WTC11 (cell line): ENCODE measurements at regions not wholly inside any gene's neighbourhood (a gene's known extent, or its start where the extent isn't known, plus 50 kb on each side); places are given as distances from the start of the nearest gene placed in this dataset.

Source experiments
- ATAC-seq: fragments of 200-7000 bp; cut with Tn5 transposase; 2 replicates; pipeline ENCODE4 v1.10.0; 2021; ENCODE audit warnings: mild to moderate bottlenecking, moderate library complexity
- CTCF ChIA-PET: fragments of 300-600 bp; sonication (Branson Sonifier 250); formaldehyde crosslinking; loops from one replicate; lab custom pipeline; 2021; ENCODE audit warnings: antibody characterized with exemption; lab: Charles Lee
- POLR2A ChIA-PET: fragments of 350-600 bp; sonication (Branson Sonifier 250); formaldehyde crosslinking; loops from one replicate; lab custom pipeline; 2021; ENCODE audit warnings: antibody characterized with exemption; lab: Charles Lee
- DNase-seq: peaks from one replicate; pipeline ENCODE4 v3.0.0; 2021; ENCODE audit warnings: low spot score
- H3K27ac Mint-ChIP-seq: 2 replicates; pipeline ENCODE4 v1.8.0; 2021; ENCODE audit warnings: mixed read lengths
- H3K27me3 Mint-ChIP-seq: 2 replicates; pipeline ENCODE4 v1.8.0; 2021; ENCODE audit warnings: low read depth, mild to moderate bottlenecking, moderate library complexity, mixed read lengths
- H3K36me3 Mint-ChIP-seq: 2 replicates; pipeline ENCODE4 v1.8.0; 2021; ENCODE audit warnings: mixed read lengths
- H3K4me1 Mint-ChIP-seq: 2 replicates; pipeline ENCODE4 v1.8.0; 2022; ENCODE audit warnings: mixed read lengths
- H3K4me3 Mint-ChIP-seq: 2 replicates; pipeline ENCODE4 v1.8.0; 2021; ENCODE audit warnings: mild to moderate bottlenecking, moderate library complexity, mixed read lengths
- H3K9me3 Mint-ChIP-seq: 2 replicates; pipeline ENCODE4 v1.8.0; 2021; ENCODE audit warnings: mixed read lengths
- EMX1 ChIP-seq: fragments of 250-450 bp; sonication (Bioruptor Pico); IDR thresholded peaks from 2 replicates; pipeline ENCODE4 v1.8.0; 2021; ENCODE audit warnings: mild to moderate bottlenecking
- ETV6 ChIP-seq: sonication (generic); formaldehyde crosslinking; IDR thresholded peaks from 2 replicates; pipeline ENCODE4 v1.8.1; 2022; ENCODE audit warnings: mild to moderate bottlenecking, missing genetic modification reagents
- FOXP4 ChIP-seq: sonication (generic); formaldehyde crosslinking; IDR thresholded peaks from 2 replicates; pipeline ENCODE4 v1.8.0; 2022; ENCODE audit warnings: mild to moderate bottlenecking, missing genetic modification reagents
- GABPB1 ChIP-seq: sonication (generic); formaldehyde crosslinking; IDR thresholded peaks from 2 replicates; pipeline ENCODE4 v1.8.1; 2023; ENCODE audit warnings: mild to moderate bottlenecking, missing genetic modification reagents
- KAT7 ChIP-seq: sonication (generic); formaldehyde crosslinking; IDR thresholded peaks from 2 replicates; pipeline ENCODE4 v1.8.1; 2023; ENCODE audit warnings: missing genetic modification reagents, mild to moderate bottlenecking, borderline replicate concordance
- NFE2L1 ChIP-seq: sonication (generic); formaldehyde crosslinking; IDR thresholded peaks from 2 replicates; pipeline ENCODE4 v1.8.1; 2023; ENCODE audit warnings: missing genetic modification reagents
- PRRX2 ChIP-seq: fragments of 250-450 bp; sonication (Bioruptor Pico); IDR thresholded peaks from 2 replicates; pipeline ENCODE4 v1.8.0; 2021; ENCODE audit warnings: mild to moderate bottlenecking
- RELA ChIP-seq: sonication (generic); formaldehyde crosslinking; IDR thresholded peaks from 2 replicates; pipeline ENCODE4 v1.8.1; 2022; ENCODE audit warnings: missing genetic modification reagents, mild to moderate bottlenecking, borderline replicate concordance
- SP1 ChIP-seq: sonication (generic); formaldehyde crosslinking; conservative IDR thresholded peaks from 2 replicates; pipeline ENCODE4 v1.8.1; 2022; ENCODE audit warnings: missing genetic modification reagents
- TCF7 ChIP-seq: sonication (generic); formaldehyde crosslinking; IDR thresholded peaks from 2 replicates; pipeline ENCODE4 v1.8.0; 2022; ENCODE audit warnings: mild to moderate bottlenecking, low read depth, missing genetic modification reagents, moderate library complexity
- TEAD4 ChIP-seq: sonication (generic); formaldehyde crosslinking; IDR thresholded peaks from 2 replicates; pipeline ENCODE4 v1.8.0; 2022; ENCODE audit warnings: mild to moderate bottlenecking, missing genetic modification reagents
- TP53 ChIP-seq: sonication (generic); formaldehyde crosslinking; IDR thresholded peaks from 2 replicates; pipeline ENCODE4 v1.8.1; 2023; ENCODE audit warnings: mild to moderate bottlenecking, missing genetic modification reagents
- ZMAT4 ChIP-seq: fragments of 250-450 bp; sonication (Bioruptor Pico); IDR thresholded peaks from 2 replicates; pipeline ENCODE4 v1.9.0; 2021; ENCODE audit warnings: mild to moderate bottlenecking
- ZNF263 ChIP-seq: sonication (generic); formaldehyde crosslinking; IDR thresholded peaks from 2 replicates; pipeline ENCODE4 v1.8.1; 2022; ENCODE audit warnings: low read depth, mild to moderate bottlenecking, moderate library complexity, missing genetic modification reagents
- ZNF512 ChIP-seq: sonication (generic); formaldehyde crosslinking; IDR thresholded peaks from 2 replicates; pipeline ENCODE4 v1.8.1; 2022; ENCODE audit warnings: missing genetic modification reagents, borderline replicate concordance

- H3K9me3 Mint-ChIP-seq = peaks cover 5% of the 10 kb centered on the region
- H3K27me3 Mint-ChIP-seq = 0 out of 2 replicates have a peak, but pooled peaks cover 3% of the 10 kb centered on the region
- H3K36me3 Mint-ChIP-seq = peaks cover 4% of the 10 kb centered on the region
- TF ChIP-seq ETV6 (CRISPR knock-in tag) (no peak), TCF7 (CRISPR knock-in tag) (no peak), PRRX2 (CRISPR knock-in tag) (no peak), GABPB1 (CRISPR knock-in tag) (no peak)
- DNase-seq = no peak
- peaks cover 25% of the 10 kb centered on the region for H3K4me1 Mint-ChIP-seq
- no peak overlapping the region for H3K4me3 Mint-ChIP-seq
- peak; percentile 42 for ATAC-seq
- ChIA-PET POLR2A (interaction anchor here (0.6 kb wide), 3 partner anchors 110 to 242 kb away, joined by 3 to 7 read pairs (median 3); no protein-coding TSS in a partner anchor), CTCF (interaction anchor here (1.0 to 3.3 kb wide), 10 partner anchors 18 to 569 kb away, joined by 3 to 21 read pairs (median 4); partner anchors contain the start of gene ZCCHC4)
- H3K27ac Mint-ChIP-seq = peak overlapping the region; percentile 52; the same call in 1 of the 2 replicates
Observed at GRCh38 chr4:24743206-24743605, 52.2 kb upstream of the SOD3 start.

- ATAC-seq = peak; percentile 95
- peaks cover 25% of the 10 kb centered on the region for H3K4me1 Mint-ChIP-seq
- H3K9me3 Mint-ChIP-seq = no peaks in the 10 kb centered on the region
- H3K36me3 Mint-ChIP-seq = no peaks in the 10 kb centered on the region
- no peaks in the 10 kb centered on the region for H3K27me3 Mint-ChIP-seq
- H3K4me3 Mint-ChIP-seq = no peak overlapping the region
- ChIA-PET POLR2A (interaction anchor here (0.6 to 0.7 kb wide), 2 partner anchors 281 to 1453 kb away, joined by 4 to 5 read pairs; no protein-coding TSS in a partner anchor), CTCF (interaction anchor here (0.7 to 3.3 kb wide), 13 partner anchors 19 to 569 kb away, joined by 3 to 21 read pairs (median 4); partner anchors contain the start of gene ZCCHC4)
- peak overlapping the region; percentile 94 for H3K27ac Mint-ChIP-seq
- DNase-seq = peak; percentile 42
- TF ChIP-seq RELA (CRISPR knock-in tag) (no peak), TP53 (CRISPR knock-in tag) (no peak), ZNF263 (CRISPR knock-in tag) (no peak), SP1 (CRISPR knock-in tag) (no peak), NFE2L1 (CRISPR knock-in tag) (no peak), EMX1 (CRISPR knock-in tag) (no peak), TEAD4 (CRISPR knock-in tag) (no peak), KAT7 (no peak)
- TF ChIP-seq, all 79 proteins: peak for 0
Observed at GRCh38 chr4:24743927-24744326, 51.4 kb upstream of the SOD3 start.

- Mint-ChIP-seq H3K27ac (no peak overlapping the region; the same call in 1 of the 2 replicates), H3K4me1 (peaks cover 25% of the 10 kb centered on the region)
- no peak for DNase-seq
Observed at GRCh38 chr4:24745172-24745895, 50.0 kb upstream of the SOD3 start.

More at GRCh38 chr4:24745172-24745895, 50.0 kb upstream of the SOD3 start:
- ChIA-PET POLR2A (no interaction called here), CTCF (interaction anchor here (1.0 to 3.3 kb wide), 2 partner anchors 48 to 235 kb away, joined by 4 to 11 read pairs; no protein-coding TSS in a partner anchor)
- no peak for TF ChIP-seq FOXP4 (CRISPR knock-in tag)
- no peak for TF ChIP-seq ZNF512 (CRISPR knock-in tag)
- TF ChIP-seq ZMAT4 (CRISPR knock-in tag) = no peak
- Mint-ChIP-seq H3K27me3 (0 out of 2 replicates have a peak, but pooled peaks cover under 1% of the 10 kb centered on the region), H3K36me3 (no peaks in the 10 kb centered on the region), H3K4me3 (no peak overlapping the region), H3K9me3 (no peaks in the 10 kb centered on the region)
- no peak for ATAC-seq
